ENCODE measurements at regions not wholly inside any gene's neighbourhood (a gene's known extent, or its start where the extent isn't known, plus 50 kb on each side); places are given as distances from the start of the nearest gene placed in this dataset.
"Not testable (repeated sequence)": the region's sequence is repeated elsewhere in the genome, so short reads cannot be mapped to it uniquely, and the experiment has no call there.

DNA sequence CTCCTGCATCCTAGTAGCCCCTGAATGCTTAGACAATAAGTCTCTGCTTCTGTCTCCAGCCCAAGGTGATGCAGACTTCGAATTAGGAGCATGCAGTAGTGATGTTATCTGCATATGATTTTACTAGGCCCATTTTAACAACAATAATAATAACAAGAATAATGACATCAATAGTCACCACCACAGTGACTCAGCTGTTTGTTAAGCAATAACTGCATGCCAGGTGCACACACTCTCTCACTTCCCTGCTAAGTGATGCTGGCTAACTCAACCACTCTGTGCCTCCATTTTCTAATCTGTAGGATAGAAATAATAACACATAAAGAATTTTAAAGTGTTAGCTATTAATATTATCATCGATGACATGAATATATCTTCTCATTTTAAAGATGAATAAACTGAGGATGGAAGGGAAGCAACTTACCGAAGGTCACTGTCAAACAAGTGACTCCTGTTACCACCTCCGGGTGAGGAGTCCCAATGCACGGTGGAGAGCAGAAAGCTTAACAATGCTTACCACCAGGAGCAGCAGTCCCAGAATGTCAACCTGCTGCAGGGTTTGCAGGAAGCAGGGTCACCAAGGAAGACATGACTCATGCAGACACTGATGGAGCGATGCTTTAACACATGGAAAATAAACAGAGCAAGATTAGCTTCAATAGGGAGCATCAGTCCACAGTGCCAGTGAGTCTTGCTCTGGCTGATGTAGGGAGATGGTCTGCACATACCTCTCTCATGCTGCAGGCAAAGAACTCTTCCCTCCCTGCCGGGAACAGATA is 290.2 kb downstream of the SPATA17 start:
- DNase-seq (ENCODE audit: low read depth in 2 of 3, low spot score in 2 of 3), result no peak

DNA sequence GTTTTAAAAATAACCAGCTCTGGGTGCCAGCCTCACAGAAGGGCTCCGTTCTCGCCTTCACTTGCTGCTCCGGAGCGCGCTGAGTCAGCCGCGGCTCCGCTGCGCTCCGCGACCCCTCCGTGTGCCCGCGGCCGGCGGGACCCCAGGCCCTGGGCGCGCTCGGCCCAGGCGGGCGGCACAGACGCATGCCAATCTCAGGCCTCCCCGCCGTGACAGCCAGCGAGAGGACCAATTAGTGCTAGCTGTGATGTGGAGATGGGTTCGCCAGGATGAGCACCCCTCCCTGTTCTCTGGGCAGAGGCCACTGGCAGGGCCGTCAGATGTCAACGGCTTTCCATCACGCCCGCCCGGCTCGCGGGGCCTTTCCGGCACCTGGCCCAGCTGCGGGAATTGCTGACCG is 293.8 kb downstream of the SPATA17 start:
- no peak for DNase-seq (ENCODE audit: low read depth in 2 of 3, low spot score in 2 of 3)

DNA sequence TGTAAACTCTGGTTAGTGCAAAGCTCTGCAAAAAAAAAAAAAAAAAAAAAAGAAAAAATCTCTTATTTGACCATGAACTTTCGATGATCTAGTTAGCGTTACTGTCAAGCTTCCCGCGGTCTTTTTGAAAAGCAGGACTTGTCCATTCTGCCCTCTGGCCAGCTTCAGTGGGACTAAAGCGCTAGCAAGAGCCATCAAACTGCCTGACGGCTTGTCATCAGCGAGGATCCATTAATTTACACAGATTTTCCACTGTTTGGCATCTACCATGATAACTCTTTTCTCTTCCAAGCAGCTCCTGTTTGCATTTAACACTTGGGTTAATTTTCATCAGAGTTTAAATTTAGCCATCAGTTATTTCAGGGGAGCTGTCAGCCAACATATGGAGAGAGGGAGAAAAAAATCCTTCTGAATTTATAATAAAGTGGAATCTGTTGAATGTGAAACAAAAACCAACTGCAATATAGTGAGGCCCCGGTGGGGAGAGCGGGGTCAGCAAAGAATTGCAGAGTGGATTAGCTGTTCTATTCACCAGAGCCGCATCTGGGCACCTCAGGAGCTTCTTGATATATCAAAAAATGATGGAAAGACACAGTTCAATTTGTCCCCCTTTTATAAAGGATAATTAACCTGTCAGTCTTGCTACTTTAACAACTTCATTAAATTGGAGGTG is 298.2 kb downstream of the SPATA17 start:
- DNase-seq (ENCODE audit: low read depth in 2 of 3, low spot score in 2 of 3), result no peak

DNA sequence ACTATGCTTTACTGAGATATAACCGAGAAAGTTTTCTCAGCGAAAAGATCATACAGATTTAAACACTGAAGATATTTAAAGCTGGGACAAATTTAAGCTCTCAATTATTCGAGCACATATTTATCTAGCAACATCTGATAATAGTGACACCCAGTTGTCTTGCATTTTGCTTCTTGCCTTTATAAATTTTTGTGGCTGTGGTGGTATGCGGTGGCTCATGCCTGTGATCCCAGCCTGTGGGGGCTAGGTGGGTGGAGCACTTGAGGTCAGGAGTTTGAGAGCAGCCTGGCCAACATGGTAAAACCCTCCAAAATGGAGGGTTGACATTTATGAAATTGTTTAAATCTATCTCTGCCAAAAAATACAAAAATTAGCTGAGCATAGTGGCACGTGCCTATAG is 312.2 kb downstream of the SPATA17 start:
- DNase-seq (ENCODE audit: low read depth in 2 of 3, low spot score in 2 of 3), result no peak

DNA sequence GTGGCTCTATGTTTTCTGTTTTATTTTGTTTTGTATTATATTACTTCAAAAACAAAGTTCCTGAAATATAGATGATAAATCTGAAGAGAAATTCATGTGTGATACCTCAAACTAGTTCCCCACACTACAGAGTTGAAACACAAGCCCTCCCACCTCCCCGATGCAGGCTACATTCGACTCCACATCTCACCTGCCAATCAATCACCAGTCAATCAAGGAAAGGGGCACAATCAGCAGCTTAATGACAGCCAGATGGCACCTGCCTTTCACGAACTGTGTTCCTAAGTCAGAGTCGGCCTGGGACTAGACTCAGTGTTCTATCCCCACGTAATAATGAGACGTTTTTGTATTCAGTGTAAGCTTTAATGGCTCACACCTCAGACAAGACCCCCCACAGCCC is 313.4 kb downstream of the SPATA17 start:
- DNase-seq (ENCODE audit: low read depth in 2 of 3, low spot score in 2 of 3), result no peak

DNA sequence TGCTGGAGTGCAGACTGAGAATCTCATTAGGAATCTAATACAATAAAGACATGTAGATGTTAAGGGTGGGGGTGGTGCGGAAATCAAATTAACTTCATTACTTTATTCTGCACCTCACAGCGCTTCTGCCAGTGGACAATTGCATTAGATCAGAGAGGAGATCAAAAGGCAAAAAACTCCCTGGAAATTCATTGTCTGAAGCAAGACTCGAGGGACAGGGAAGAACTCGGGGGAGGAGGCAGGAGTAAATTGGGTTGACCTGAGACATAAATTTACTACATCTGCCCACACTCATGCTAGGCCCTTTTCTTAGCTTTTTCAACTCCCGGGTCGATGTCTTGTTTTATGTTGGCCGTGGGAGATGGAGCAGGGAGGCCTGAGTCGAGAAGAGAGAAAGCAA is 315.4 kb downstream of the SPATA17 start:
- DNase-seq (ENCODE audit: low read depth in 2 of 3, low spot score in 2 of 3), result no peak

DNA sequence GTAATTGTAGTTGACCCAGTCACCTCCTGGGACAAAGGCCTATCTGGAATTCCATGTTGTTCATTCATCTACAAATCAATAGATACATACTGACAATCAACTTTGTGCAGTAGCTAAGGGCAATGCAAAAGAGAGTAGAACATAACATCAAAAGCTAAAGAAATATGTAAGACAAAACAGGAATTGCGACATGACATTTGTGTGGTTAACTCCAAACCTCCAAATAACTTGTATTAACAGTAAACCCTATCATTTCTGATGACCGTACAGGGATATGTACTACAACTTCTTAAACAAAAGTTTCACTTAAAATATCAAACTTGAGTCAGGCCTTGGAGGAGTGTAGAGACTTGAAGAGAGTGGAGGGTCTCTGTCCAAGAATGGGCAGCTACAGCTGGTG is 317.6 kb downstream of the SPATA17 start:
- DNase-seq (ENCODE audit: low read depth in 2 of 3, low spot score in 2 of 3), result no peak

DNA sequence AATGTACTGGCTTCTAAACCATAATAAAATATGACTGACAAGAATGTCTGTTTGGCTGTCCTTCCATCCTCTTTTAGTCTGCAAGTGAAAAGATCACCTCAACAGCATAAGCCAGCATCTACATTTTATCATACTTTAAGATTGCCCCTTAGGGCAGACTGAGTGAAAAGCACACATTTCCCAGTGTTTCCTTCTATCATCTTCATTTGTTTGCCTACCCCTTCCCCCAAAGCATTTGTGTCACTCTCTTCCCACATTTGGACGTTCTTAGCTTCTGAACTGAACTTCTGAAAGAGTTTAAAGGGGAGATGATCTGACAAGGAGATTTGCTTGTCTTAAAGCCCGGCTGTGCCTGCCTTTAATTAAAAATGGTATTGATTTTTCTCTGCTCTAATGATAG is 322.2 kb downstream of the SPATA17 start:
- no peak for DNase-seq (ENCODE audit: low read depth in 2 of 3, low spot score in 2 of 3)

DNA sequence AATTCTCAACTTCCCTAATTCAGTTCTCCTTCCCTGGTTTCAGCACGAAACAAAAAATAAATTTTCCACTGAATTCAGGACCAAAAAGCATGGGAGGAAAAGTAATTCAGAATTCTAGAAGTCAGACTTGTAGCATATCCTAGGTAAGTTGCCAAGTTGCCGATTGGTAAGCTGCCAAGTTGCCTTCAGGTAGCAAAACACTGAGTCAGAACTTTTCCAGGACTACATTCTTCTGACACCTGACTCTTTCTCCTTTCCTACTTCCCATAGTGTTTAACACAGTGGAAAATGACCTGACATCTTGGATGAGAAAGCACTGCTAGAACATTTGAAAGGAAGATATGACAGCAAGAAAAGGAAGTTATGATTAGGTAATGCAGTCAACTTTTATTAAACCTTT is 322.8 kb downstream of the SPATA17 start:
- no peak for DNase-seq (ENCODE audit: low read depth in 2 of 3, low spot score in 2 of 3)

DNA sequence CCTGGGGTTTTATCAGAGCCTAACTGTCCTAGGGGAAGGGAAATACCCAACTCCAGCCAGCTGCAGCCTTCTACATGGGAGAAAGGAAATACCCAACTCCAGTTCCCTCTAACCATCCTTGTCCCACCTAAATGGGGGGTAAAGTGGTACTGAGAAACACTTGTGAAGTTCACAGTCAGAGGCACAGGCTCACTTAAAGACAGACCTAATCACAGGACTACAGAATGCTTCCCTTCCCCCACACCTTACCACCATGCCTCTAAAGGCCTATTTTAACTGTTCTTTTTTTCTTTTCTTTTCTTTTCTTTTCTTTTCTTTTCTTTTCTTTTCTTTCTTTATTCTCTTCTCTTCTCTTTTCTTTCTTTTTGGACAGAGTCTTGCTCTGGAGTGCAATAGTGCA is 324.6 kb downstream of the SPATA17 start:
- no peak for DNase-seq (ENCODE audit: low read depth in 2 of 3, low spot score in 2 of 3)

DNA sequence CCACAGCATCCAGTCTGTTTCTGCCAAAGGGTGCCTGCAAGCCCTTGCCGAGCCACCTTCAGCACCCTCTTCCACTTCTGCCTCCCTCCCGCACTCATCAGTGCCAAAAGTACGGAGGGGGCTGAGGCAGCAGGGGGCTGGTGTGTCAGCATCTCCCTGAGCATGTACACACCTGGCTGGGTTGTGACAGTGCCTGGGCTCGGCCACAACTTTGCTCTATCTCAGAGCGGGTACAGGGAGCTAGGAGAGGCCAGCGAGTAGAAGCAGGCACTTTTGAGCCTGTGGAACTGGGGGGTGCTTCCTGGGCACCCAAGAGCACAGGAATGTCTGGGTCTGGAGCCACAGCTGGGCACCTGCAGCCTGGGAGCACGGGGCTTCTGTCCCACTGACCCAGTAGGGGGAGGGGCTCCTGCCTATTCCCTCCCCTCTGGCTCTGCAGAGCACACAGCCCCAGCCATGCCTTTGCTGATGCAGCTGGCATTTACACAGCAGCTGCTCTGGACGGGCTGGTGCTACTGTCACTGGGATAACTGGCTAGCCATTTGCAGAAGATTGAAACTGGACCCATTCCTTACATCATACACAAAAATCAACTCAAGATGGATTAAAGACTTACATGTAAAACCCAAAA is 319.8 kb upstream of the RRP15 start:
- DNase-seq (ENCODE audit: low read depth in 2 of 3, low spot score in 2 of 3), result no peak

DNA sequence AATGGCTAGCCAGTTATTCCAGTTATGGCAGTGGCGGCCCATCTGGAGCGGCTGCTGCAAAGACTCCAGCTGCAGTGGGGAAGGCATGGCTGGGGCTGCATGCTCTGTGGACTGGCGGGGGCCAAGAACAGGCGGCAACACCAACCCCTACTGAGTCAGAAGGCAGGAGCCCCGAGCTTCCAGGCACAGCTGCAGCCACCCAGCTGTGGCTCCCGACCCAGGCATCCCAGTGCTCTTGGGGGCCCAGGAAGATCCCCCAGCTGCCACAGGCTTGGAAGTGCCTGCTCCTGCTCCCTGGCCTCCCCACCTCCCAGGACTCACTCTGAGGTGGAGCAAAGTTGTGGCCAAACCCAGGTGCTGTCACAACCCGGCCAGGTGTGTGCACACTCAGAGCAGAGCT is 317.0 kb upstream of the RRP15 start:
- no peak for DNase-seq (ENCODE audit: low read depth in 2 of 3, low spot score in 2 of 3)

DNA sequence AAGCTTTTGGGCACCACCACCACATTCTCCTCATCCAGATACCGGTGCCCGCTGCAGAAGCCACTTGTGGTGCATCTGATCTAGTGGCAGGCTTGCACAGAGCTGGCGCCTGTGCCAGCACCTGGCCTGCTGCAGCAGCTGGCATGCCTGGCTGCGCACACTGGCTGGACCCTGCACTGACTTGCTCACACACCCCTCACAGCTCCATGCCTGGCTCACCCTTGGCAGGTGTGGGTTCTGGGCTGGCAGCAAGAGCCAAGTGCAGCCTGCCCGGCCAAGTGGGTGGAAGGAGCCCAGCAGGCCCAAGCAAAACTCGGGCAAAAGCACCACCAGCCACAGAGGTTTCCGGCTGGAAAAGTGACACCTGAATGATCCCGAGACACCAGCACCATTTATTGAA is 315.7 kb upstream of the RRP15 start:
- no peak for DNase-seq (ENCODE audit: low read depth in 2 of 3, low spot score in 2 of 3)

DNA sequence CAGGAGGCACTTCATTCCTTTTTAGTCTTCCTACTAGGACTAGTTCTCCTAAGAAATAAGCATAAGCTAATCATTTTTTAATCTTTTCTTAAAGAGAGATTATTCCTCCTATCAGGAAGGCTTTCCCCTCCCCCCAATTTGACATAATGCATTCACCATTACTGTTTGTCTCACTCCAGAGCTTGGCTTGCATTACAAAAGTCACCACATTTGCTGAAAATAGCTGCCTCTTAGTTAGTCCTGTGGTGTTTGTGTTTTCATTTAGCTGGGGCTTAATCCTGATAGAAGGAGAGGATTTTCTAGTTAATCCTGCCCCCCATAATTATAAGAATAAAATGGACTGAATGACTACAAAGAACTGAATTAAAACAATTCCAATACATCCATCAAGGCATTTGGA is 307.1 kb upstream of the RRP15 start:
- DNase-seq (ENCODE audit: low read depth in 2 of 3, low spot score in 2 of 3), result no peak

DNA sequence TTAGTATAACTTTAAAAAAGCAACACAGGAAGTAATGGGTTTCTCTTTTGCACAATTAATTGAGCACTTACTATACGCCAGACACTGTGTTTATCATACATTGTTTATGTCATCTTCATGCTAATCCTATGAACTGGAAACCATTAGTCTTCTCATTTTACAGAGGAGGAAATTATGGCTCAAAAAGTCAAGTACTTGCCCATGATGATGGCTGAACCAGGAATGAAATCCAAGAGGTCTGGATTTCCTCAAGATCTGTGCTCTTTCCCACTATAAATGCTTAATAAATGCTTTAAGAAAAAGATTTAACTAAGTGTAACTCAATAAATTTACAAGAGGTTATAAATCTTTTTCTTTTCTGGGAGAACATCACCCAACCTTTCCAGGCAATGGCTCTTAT is 303.7 kb upstream of the RRP15 start:
- DNase-seq (ENCODE audit: low read depth in 2 of 3, low spot score in 2 of 3), result no peak

DNA sequence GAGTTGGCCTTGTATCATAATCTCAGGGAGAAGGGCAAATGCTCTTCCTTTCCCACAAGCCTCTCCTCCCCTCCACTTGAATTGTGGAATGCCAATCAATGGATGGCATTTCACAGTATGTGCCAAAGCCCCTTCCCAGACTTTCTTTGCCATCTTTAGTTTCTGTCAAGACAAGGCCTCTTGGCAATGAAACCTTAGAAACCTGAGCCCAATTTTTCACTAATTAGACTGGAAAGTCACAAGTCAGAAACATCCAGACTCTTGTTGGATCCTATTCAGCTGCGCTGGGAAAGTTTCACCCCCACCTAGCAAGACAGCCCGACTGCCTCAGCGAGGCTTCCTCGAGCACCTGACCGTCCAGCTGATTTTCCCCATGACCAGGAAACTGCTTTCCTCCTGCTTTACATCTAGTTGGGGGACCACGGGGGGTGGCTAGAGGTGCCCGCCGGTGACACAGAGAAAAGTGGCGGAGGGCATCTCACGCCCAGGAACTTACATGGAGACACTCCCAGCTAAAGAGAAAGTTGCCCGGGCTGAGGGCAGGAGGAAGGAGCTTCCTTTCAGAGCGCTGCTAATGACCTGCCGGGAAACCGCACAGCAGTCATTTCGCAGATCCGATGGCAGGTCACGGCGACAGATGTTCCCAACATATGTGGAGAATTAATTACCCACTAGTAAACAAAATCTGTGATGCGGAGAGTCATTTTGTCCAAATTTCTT is 302.6 kb upstream of the RRP15 start:
- no peak for DNase-seq (ENCODE audit: low read depth in 2 of 3, low spot score in 2 of 3)

DNA sequence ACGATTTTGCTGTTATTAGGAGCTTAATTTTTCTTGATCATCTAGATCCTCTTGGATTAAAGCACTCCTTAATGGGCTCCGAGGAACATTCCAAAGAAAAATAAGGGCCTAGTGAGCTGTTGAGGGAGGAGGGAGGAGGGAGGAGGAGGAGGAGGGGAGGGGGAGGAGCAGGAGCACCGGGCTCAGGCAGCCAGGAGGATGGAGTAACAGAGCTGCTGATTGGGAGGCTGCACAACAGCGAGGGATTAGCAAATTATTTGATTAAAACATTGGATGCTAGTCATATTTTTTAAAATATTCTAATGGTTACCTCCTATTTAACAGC is 302.1 kb upstream of the RRP15 start:
- DNase-seq (ENCODE audit: low read depth in 2 of 3, low spot score in 2 of 3), result no peak

DNA sequence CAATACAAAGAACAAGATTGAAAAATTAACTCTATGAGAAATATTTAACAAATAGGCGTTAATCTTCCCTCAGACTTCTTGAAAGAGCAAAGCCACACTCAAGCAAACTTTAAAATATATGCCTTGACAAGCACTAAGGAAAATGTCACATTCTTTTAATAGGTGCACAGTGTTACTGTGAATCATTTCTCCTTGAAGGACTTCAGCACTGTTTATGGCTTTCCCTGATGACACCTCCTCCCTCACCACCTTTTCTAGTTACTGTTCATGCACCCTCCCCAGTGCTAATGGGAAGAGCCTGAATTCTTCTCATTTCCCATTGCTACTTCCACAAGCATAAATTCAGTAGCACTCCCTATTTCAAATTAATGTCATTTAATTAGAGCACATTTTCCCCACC is 299.5 kb upstream of the RRP15 start:
- no peak for DNase-seq (ENCODE audit: low read depth in 2 of 3, low spot score in 2 of 3)

DNA sequence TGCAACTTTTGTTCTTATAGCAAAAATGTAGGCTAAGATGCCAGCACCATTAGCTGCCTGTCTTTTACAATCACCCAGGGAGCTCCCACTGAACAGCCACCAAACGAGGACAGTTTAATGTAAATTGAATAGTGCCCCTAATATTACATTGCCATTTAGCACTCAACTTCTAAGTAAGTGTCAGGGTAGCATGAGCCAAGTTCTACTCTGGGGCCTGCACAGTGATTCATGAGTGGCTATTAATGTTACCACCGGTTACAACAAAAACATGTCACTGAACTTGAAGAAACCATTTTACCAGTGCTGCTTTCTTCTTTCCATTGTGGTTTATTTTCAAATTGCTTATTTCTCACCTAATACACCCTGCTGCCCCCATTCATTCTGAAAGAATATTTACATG is 295.6 kb upstream of the RRP15 start:
- DNase-seq (ENCODE audit: low read depth in 2 of 3, low spot score in 2 of 3), result no peak

DNA sequence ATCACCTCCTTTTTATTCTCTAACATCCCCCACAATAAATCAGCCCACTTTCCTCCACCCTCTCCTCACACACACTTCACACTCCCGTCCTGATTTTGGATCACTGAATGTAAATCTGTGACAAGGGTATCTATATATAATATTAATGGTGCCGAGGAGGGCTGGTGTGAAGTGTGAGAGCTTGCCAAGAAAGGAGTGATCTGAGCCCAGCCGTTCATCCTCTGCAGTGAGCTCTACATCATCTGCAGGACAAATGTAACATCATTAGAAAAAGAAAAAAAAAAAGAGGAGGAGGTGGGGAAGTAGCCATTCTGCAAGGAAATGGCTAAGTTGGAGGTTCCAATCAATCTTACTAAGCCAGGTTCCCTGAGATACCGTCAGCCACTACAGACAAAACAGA is 291.7 kb upstream of the RRP15 start:
- no peak for DNase-seq (ENCODE audit: low read depth in 2 of 3, low spot score in 2 of 3)

DNA sequence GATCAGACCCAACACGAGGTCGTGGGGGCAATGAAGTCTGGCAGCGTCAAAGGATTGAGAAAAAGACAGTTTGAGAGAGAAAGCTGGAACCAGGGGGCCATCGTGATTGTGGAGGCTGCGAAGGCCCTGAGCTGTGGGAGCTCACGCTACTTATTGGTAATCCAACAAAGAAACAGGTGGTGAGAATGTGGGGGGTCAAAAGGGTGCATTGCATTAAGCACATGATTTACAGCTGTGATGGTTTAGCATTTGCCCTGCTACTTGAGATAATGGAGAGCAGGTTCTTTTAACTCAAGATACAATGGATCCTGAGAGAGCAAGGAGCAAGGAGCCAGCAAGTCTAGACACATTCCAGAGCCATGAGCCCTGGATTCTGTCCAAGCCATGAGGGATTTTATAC is 276.8 kb upstream of the RRP15 start:
- DNase-seq (ENCODE audit: low read depth in 2 of 3, low spot score in 2 of 3), result not testable (repeated sequence)

DNA sequence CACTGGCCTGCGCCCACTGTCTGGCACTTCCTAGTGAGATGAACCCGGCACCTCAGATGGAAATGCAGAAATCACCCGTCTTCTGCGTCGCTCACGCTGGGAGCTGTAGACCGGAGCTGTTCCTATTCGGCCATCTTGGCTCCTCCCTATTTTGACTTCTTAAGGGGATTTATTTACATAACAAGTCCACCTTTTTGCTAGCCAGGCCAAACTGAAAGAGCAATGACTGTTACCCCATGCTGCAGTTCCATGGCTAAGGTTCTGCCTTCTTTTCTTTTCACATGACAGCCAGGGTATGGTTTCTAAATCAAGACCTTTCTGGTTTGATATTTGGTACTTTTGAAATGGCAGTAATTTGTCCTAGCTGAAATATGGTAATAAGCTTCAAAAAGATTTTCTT is 270.0 kb upstream of the RRP15 start:
- not testable (repeated sequence) for DNase-seq (ENCODE audit: low read depth in 2 of 3, low spot score in 2 of 3)
